GM23248 (cell line): ENCODE measurements at regions not wholly inside any gene's neighbourhood (a gene's known extent, or its start where the extent isn't known, plus 50 kb on each side); places are given as distances from the start of the nearest gene placed in this dataset.

ENCODE experiments used
- EZH2 ChIP-seq: fragments of 200-600 bp; sonication (generic); IDR thresholded peaks from 2 replicates; pipeline ENCODE4 v1.6.1; 2018; ENCODE audit warnings: antibody characterized with exemption, mild to moderate bottlenecking; ENCODE audit not compliant: insufficient read depth, poor library complexity, severe bottlenecking
- EZH2phosphoT487 ChIP-seq: fragments of 200-600 bp; sonication (generic); IDR thresholded peaks from 2 replicates; pipeline ENCODE4 v1.6.1; 2018; ENCODE audit warnings: antibody characterized with exemption, moderate library complexity, mild to moderate bottlenecking, low read depth; ENCODE audit not compliant: insufficient read depth

- TF ChIP-seq EZH2 (no peak), EZH2phosphoT487 (no peak)
Measured at GRCh38 chr1:239197871-239198270, 188.5 kb upstream of the CHRM3 start.
